Chondrocyte (in vitro differentiated cells): ENCODE measurements at regions not wholly inside any gene's neighbourhood (a gene's known extent, or its start where the extent isn't known, plus 50 kb on each side); places are given as distances from the start of the nearest gene placed in this dataset.

Experiments used
- DNase-seq: peaks from one replicate; pipeline ENCODE4 v3.0.0; 2021; ENCODE audit warnings: mixed read lengths, low spot score
- H3K27ac Mint-ChIP-seq: one replicate; pipeline ENCODE4 v1.8.0; 2021; ENCODE audit warnings: mild to moderate bottlenecking, moderate library complexity, mixed read lengths; ENCODE audit not compliant: unreplicated experiment
- H3K27me3 Mint-ChIP-seq: 2 replicates; pipeline ENCODE4 v1.8.0; 2021; ENCODE audit warnings: low read depth, mixed read lengths
- H3K36me3 Mint-ChIP-seq: 2 replicates; pipeline ENCODE4 v1.8.0; 2021; ENCODE audit warnings: low read depth, mixed read lengths
- H3K4me1 Mint-ChIP-seq: 2 replicates; pipeline ENCODE4 v1.8.0; 2021; ENCODE audit warnings: low read depth, mild to moderate bottlenecking, mixed read lengths
- H3K4me3 Mint-ChIP-seq: one replicate; pipeline ENCODE4 v1.8.0; 2021; ENCODE audit warnings: mild to moderate bottlenecking, moderate library complexity, mixed read lengths; ENCODE audit not compliant: unreplicated experiment
- H3K9me3 Mint-ChIP-seq: 2 replicates; pipeline ENCODE4 v1.8.0; 2021; ENCODE audit warnings: low read depth, mixed read lengths
- TF ChIP-seq, protein P1 (sequence below): fragments of 200-600 bp; sonication (generic); IDR thresholded peaks from 2 replicates; pipeline ENCODE4 v1.5.0; 2021; ENCODE audit warnings: antibody characterized with exemption, mild to moderate bottlenecking, moderate library complexity

- TF ChIP-seq, protein P1, sequence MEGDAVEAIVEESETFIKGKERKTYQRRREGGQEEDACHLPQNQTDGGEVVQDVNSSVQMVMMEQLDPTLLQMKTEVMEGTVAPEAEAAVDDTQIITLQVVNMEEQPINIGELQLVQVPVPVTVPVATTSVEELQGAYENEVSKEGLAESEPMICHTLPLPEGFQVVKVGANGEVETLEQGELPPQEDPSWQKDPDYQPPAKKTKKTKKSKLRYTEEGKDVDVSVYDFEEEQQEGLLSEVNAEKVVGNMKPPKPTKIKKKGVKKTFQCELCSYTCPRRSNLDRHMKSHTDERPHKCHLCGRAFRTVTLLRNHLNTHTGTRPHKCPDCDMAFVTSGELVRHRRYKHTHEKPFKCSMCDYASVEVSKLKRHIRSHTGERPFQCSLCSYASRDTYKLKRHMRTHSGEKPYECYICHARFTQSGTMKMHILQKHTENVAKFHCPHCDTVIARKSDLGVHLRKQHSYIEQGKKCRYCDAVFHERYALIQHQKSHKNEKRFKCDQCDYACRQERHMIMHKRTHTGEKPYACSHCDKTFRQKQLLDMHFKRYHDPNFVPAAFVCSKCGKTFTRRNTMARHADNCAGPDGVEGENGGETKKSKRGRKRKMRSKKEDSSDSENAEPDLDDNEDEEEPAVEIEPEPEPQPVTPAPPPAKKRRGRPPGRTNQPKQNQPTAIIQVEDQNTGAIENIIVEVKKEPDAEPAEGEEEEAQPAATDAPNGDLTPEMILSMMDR: no peak
- H3K4me3 Mint-ChIP-seq: no peak overlapping the region
- H3K36me3 Mint-ChIP-seq: no peaks in the 10 kb centered on the region
- H3K27me3 Mint-ChIP-seq: no peaks in the 10 kb centered on the region
- DNase-seq: no peak
- no peaks in the 10 kb centered on the region for H3K9me3 Mint-ChIP-seq
- H3K27ac Mint-ChIP-seq: no peak overlapping the region
- H3K4me1 Mint-ChIP-seq: no peaks in the 10 kb centered on the region
These were observed 128.2 kb upstream of the TCERG1L start for GRCh38 chr10:131439705-131440104.

GRCh38 chr10:131440405-131441360 is 129.2 kb upstream of the TCERG1L start:
- TF ChIP-seq, protein P1: no peak
- H3K9me3 Mint-ChIP-seq: no peaks in the 10 kb centered on the region
- H3K4me3 Mint-ChIP-seq: no peak overlapping the region
- DNase-seq: no peak
- no peaks in the 10 kb centered on the region for H3K27me3 Mint-ChIP-seq
- no peaks in the 10 kb centered on the region for H3K36me3 Mint-ChIP-seq
- H3K27ac Mint-ChIP-seq: no peak overlapping the region
- H3K4me1 Mint-ChIP-seq: no peaks in the 10 kb centered on the region

- TF ChIP-seq, protein P1: no peak
- no peaks in the 10 kb centered on the region for H3K4me1 Mint-ChIP-seq
- H3K4me3 Mint-ChIP-seq: no peak overlapping the region
- no peak overlapping the region for H3K27ac Mint-ChIP-seq
- no peaks in the 10 kb centered on the region for H3K9me3 Mint-ChIP-seq
- DNase-seq: no peak
- H3K36me3 Mint-ChIP-seq: no peaks in the 10 kb centered on the region
- no peaks in the 10 kb centered on the region for H3K27me3 Mint-ChIP-seq
These were observed 130.8 kb upstream of the TCERG1L start for GRCh38 chr10:131442271-131442670.

GRCh38 chr10:131444286-131444685 is 132.8 kb upstream of the TCERG1L start:
- Mint-ChIP-seq H3K4me3 (no peak overlapping the region), H3K27ac (no peak overlapping the region), H3K9me3 (no peaks in the 10 kb centered on the region), H3K27me3 (no peaks in the 10 kb centered on the region), H3K4me1 (no peaks in the 10 kb centered on the region), H3K36me3 (no peaks in the 10 kb centered on the region)
- no peak for DNase-seq
- TF ChIP-seq, protein P1: no peak

- Mint-ChIP-seq H3K9me3 (no peaks in the 10 kb centered on the region), H3K27ac (no peak overlapping the region), H3K4me1 (no peaks in the 10 kb centered on the region), H3K27me3 (no peaks in the 10 kb centered on the region), H3K4me3 (no peak overlapping the region), H3K36me3 (no peaks in the 10 kb centered on the region)
- TF ChIP-seq, protein P1: no peak
- no peak for DNase-seq
These were observed 133.4 kb upstream of the TCERG1L start for GRCh38 chr10:131444862-131445461.
